BE2C (cell line): ENCODE measurements at regions not wholly inside any gene's neighbourhood (a gene's known extent, or its start where the extent isn't known, plus 50 kb on each side); places are given as distances from the start of the nearest gene placed in this dataset.
"Not testable (repeated sequence)": the region's sequence is repeated elsewhere in the genome, so short reads cannot be mapped to it uniquely, and the experiment has no call there.

ENCODE experiments used
- DNase-seq: peaks from one replicate; pipeline ENCODE4 v3.0.0-alpha.2; 2020
- H3K27me3 ChIP-seq: fragments of 250-450 bp; sonication (Bioruptor Pico); 2 replicates; pipeline ENCODE4 v1.5.1; 2020; ENCODE audit warnings: mild to moderate bottlenecking
- H3K36me3 ChIP-seq: fragments of 250-450 bp; sonication (Bioruptor Pico); 2 replicates; pipeline ENCODE4 v1.5.1; 2020; ENCODE audit warnings: mild to moderate bottlenecking
- H3K4me1 ChIP-seq: fragments of 250-450 bp; sonication (Bioruptor Pico); 2 replicates; pipeline ENCODE4 v1.5.1; 2020
- H3K4me3 ChIP-seq: 2 replicates; pipeline ENCODE4 v1.5.1; 2011; ENCODE audit warnings: low read depth, low read length
- H3K9me3 ChIP-seq: fragments of 250-450 bp; sonication (Bioruptor Pico); 2 replicates; pipeline ENCODE4 v1.5.1; 2020
- TF ChIP-seq, protein P1 (sequence below): IDR thresholded peaks from 2 replicates; pipeline ENCODE4 v1.5.1; 2012; ENCODE audit warnings: mild to moderate bottlenecking, low read depth, low read length

- Histone ChIP-seq H3K36me3 (no peaks in the 10 kb centered on the region), H3K4me1 (no peaks in the 10 kb centered on the region), H3K4me3 (no peak overlapping the region), H3K27me3 (no peaks in the 10 kb centered on the region), H3K9me3 (no peaks in the 10 kb centered on the region)
- DNase-seq = no peak
- TF ChIP-seq, protein P1, sequence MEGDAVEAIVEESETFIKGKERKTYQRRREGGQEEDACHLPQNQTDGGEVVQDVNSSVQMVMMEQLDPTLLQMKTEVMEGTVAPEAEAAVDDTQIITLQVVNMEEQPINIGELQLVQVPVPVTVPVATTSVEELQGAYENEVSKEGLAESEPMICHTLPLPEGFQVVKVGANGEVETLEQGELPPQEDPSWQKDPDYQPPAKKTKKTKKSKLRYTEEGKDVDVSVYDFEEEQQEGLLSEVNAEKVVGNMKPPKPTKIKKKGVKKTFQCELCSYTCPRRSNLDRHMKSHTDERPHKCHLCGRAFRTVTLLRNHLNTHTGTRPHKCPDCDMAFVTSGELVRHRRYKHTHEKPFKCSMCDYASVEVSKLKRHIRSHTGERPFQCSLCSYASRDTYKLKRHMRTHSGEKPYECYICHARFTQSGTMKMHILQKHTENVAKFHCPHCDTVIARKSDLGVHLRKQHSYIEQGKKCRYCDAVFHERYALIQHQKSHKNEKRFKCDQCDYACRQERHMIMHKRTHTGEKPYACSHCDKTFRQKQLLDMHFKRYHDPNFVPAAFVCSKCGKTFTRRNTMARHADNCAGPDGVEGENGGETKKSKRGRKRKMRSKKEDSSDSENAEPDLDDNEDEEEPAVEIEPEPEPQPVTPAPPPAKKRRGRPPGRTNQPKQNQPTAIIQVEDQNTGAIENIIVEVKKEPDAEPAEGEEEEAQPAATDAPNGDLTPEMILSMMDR = no peak
These were observed 70.4 kb upstream of the SAMSN1 start for GRCh38 chr21:14616380-14617039.

DNA sequence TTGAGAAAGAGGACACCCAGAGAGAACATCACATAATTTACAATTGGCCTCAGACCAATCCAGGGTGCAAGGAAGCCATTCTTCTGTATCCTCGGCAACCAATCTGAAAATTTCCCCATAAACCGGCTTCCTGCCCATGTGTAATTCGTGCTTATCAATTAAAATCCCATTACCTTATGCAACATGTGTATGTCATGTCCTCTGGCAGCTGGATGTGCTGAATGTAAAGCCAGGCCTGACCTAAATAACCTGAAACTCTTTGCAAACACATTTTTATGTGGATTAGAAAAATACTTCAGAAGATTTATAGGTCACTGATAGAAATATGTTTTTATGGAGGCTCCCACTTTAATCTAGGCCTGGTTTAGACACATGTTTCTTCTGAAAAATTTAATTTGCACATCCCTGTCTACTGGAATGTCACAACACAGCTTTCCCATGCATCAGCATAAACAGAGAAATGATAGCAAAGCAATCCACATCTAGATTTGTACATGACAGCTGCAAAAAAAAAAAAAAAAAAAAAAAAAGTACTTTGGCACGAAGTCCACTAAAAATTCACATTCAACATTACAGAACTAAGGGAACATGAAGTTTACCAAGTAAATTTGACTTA lies 69.4 kb upstream of the SAMSN1 start:
- no peak for DNase-seq
- TF ChIP-seq, protein P1 = no peak
- H3K4me3 ChIP-seq = no peak overlapping the region
- no peaks in the 10 kb centered on the region for H3K9me3 ChIP-seq
- H3K27me3 ChIP-seq = no peaks in the 10 kb centered on the region
- no peaks in the 10 kb centered on the region for H3K36me3 ChIP-seq
- H3K4me1 ChIP-seq = no peaks in the 10 kb centered on the region

DNA sequence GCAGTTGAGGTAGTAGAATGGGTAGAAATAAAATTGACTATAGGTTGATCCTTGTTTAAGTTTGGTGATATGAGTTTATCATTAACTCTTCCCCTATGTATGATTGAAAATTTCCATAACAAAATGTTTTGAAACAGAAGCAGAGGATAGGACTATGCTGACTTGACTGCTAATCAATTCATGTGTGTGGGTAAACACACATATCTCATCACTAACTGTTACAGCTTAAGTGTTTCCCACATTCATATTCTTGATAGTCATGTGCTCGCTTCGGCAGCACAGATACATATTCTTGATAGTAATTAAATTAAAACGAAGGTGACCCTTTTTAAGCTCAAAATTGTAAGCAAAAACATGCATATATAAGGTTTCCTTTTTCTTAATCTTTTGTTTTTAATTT lies 68.2 kb upstream of the SAMSN1 start:
- Histone ChIP-seq H3K27me3 (no peaks in the 10 kb centered on the region), H3K4me3 (no peak overlapping the region), H3K9me3 (no peaks in the 10 kb centered on the region), H3K36me3 (no peaks in the 10 kb centered on the region), H3K4me1 (no peaks in the 10 kb centered on the region)
- TF ChIP-seq, protein P1 = no peak
- DNase-seq = no peak

DNA sequence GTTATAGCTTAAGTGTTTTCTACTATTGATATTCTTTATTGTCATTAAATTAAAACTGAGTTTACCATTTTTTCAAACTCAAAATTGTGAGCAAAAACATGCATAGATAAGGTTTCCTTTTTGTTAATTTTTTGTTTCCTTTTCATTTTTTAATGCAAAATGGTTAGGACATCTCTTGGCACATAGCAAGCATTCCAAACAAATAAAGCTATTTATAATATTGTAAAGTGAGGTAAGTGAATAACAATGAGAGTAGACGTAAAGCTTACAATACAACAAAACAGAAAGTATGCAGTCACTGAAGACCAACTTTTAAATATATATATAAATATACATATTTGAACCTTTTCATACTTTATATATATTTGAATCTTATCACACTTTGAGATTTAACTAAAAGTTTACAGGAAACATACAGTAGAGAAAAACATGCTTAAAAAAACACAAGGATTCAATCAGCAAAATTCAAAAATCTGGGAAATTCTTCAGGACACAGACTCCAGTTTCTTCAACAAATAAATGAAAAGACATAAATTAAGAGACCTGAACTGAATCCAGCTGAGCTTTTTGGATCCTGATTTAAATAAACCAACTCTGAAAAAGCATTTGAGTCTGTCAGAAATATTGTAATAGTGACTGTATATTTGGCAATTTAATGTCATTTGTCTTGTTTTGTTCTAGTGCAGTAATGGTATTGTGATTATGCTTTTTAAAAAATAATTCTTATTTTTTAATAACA lies 67.5 kb upstream of the SAMSN1 start:
- no peak for DNase-seq
- no peak overlapping the region for H3K4me3 ChIP-seq
- no peaks in the 10 kb centered on the region for H3K4me1 ChIP-seq
- H3K27me3 ChIP-seq = no peaks in the 10 kb centered on the region
- H3K9me3 ChIP-seq = no peaks in the 10 kb centered on the region
- TF ChIP-seq, protein P1 = no peak
- no peaks in the 10 kb centered on the region for H3K36me3 ChIP-seq

GRCh38 chr21:14610119-14610518 lies 64.0 kb upstream of the SAMSN1 start:
- not testable (repeated sequence) for DNase-seq, H3K4me1 ChIP-seq, H3K27me3 ChIP-seq, H3K4me3 ChIP-seq, H3K9me3 ChIP-seq, H3K36me3 ChIP-seq

DNA sequence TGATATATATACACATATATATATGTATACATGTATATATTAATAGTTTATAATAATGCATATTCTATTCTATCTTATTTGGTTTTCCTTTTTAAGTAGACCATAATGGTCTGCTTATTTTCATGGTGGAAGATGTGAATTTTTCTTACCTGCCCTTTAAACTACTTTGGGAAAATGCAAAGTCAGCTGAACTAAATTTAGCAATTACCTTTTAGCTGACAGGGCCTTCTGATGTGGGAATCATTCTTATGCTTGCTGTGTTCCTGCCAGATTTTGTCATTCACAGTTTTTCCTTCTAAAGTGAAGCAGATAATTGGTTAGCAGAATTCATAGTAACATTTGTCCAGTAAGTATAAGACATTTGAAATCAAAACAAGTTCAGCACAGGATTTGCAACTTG lies 63.2 kb upstream of the SAMSN1 start:
- H3K9me3 ChIP-seq = no peaks in the 10 kb centered on the region
- no peak overlapping the region for H3K4me3 ChIP-seq
- TF ChIP-seq, protein P1 = no peak
- no peaks in the 10 kb centered on the region for H3K4me1 ChIP-seq
- H3K36me3 ChIP-seq = no peaks in the 10 kb centered on the region
- DNase-seq = no peak
- no peaks in the 10 kb centered on the region for H3K27me3 ChIP-seq
